IPS DF 4.7 (cell line): ENCODE measurements at regions not wholly inside any gene's neighbourhood (a gene's known extent, or its start where the extent isn't known, plus 50 kb on each side); places are given as distances from the start of the nearest gene placed in this dataset.
"Not testable (repeated sequence)": the region's sequence is repeated elsewhere in the genome, so short reads cannot be mapped to it uniquely, and the experiment has no call there.

Experiments used
- DNase-seq: peaks from one replicate; pipeline ENCODE4 v3.0.0-alpha.2; 2013; ENCODE audit warnings: low spot score; ENCODE audit errors: extremely low read depth

- no peak for DNase-seq
These were observed 100.0 kb downstream of the ADRA2C start for GRCh38 chr4:3865986-3866812.

- no peak for DNase-seq
These were observed 100.6 kb downstream of the ADRA2C start for GRCh38 chr4:3866813-3867129.

GRCh38 chr4:3867403-3868100, 101.4 kb downstream of the ADRA2C start:
- DNase-seq, result no peak

GRCh38 chr4:3868211-3869173, 102.3 kb downstream of the ADRA2C start:
- no peak for DNase-seq

- DNase-seq, result no peak
These were observed 103.0 kb downstream of the ADRA2C start for GRCh38 chr4:3869174-3869572.

- DNase-seq, result no peak
These were observed 103.7 kb downstream of the ADRA2C start for GRCh38 chr4:3869661-3870566.

GRCh38 chr4:3870567-3870962, 104.4 kb downstream of the ADRA2C start:
- no peak for DNase-seq

GRCh38 chr4:3871181-3871852, 105.1 kb downstream of the ADRA2C start:
- no peak for DNase-seq

- no peak for DNase-seq
These were observed 106.0 kb downstream of the ADRA2C start for GRCh38 chr4:3871881-3872833.

- DNase-seq, result no peak
These were observed 106.7 kb downstream of the ADRA2C start for GRCh38 chr4:3872834-3873313.

- no peak for DNase-seq
These were observed 107.3 kb downstream of the ADRA2C start for GRCh38 chr4:3873408-3874027.

- no peak for DNase-seq
These were observed 107.8 kb downstream of the ADRA2C start for GRCh38 chr4:3874028-3874415.

- no peak for DNase-seq
These were observed 108.4 kb downstream of the ADRA2C start for GRCh38 chr4:3874525-3875110.

- DNase-seq, result no peak
These were observed 109.3 kb downstream of the ADRA2C start for GRCh38 chr4:3875466-3875865.

GRCh38 chr4:3876057-3876845, 110.1 kb downstream of the ADRA2C start:
- not testable (repeated sequence) for DNase-seq

- no peak for DNase-seq
These were observed 111.1 kb downstream of the ADRA2C start for GRCh38 chr4:3877236-3877635.

- no peak for DNase-seq
These were observed 111.7 kb downstream of the ADRA2C start for GRCh38 chr4:3877868-3878267.
